Osteoblast (primary cell): ENCODE measurements at regions not wholly inside any gene's neighbourhood (a gene's known extent, or its start where the extent isn't known, plus 50 kb on each side); places are given as distances from the start of the nearest gene placed in this dataset.

Experiments used
- DNase-seq: peaks from one replicate; pipeline ENCODE4 v3.0.0; 2011; ENCODE audit warnings: low spot score, mixed read lengths; ENCODE audit not compliant: insufficient read length; ENCODE audit errors: missing footprints
- H2AFZ ChIP-seq: 2 replicates; pipeline ENCODE4 v1.6.0; 2011; ENCODE audit warnings: mild to moderate bottlenecking, low read length
- H3K27ac ChIP-seq: 2 replicates; pipeline ENCODE4 v1.5.1; 2011; ENCODE audit warnings: mild to moderate bottlenecking, low read depth, low read length, moderate library complexity
- H3K27me3 ChIP-seq: 2 replicates; pipeline ENCODE4 v1.6.0; 2012; ENCODE audit warnings: mild to moderate bottlenecking, control low read depth, inconsistent platforms, low read length, moderate library complexity; ENCODE audit not compliant: insufficient read depth
- H3K36me3 ChIP-seq: 2 replicates; pipeline ENCODE4 v1.5.1; 2011; ENCODE audit warnings: mild to moderate bottlenecking, low read length, control low read depth, moderate library complexity; ENCODE audit not compliant: insufficient read depth
- H3K4me1 ChIP-seq: 2 replicates; pipeline ENCODE4 v1.5.1; 2011; ENCODE audit warnings: mild to moderate bottlenecking, low read length, control low read depth, moderate library complexity; ENCODE audit not compliant: insufficient read depth
- H3K4me2 ChIP-seq: 2 replicates; pipeline ENCODE4 v1.6.0; 2011; ENCODE audit warnings: mild to moderate bottlenecking, low read length; ENCODE audit not compliant: insufficient read depth
- H3K4me3 ChIP-seq: fragments of 200-600 bp; sonication (generic); 3 replicates; pipeline ENCODE4 v1.5.1; 2012; ENCODE audit warnings: mild to moderate bottlenecking, low read length, inconsistent platforms; ENCODE audit not compliant: insufficient read depth
- H3K79me2 ChIP-seq: 2 replicates; pipeline ENCODE4 v1.6.0; 2012; ENCODE audit warnings: mild to moderate bottlenecking, low read length, control low read depth, inconsistent platforms; ENCODE audit not compliant: insufficient read depth
- H3K9me3 ChIP-seq: 2 replicates; pipeline ENCODE4 v1.5.1; 2011; ENCODE audit warnings: low read depth, low read length, control low read depth
- H4K20me1 ChIP-seq: 2 replicates; pipeline ENCODE4 v1.6.0; 2012; ENCODE audit warnings: mild to moderate bottlenecking, low read length, control low read depth; ENCODE audit not compliant: insufficient read depth
- CTCF ChIP-seq: IDR thresholded peaks from 2 replicates; pipeline ENCODE4 v1.5.1; 2011; ENCODE audit warnings: mild to moderate bottlenecking, low read depth, low read length, moderate library complexity; ENCODE audit errors: extremely low read depth

DNA sequence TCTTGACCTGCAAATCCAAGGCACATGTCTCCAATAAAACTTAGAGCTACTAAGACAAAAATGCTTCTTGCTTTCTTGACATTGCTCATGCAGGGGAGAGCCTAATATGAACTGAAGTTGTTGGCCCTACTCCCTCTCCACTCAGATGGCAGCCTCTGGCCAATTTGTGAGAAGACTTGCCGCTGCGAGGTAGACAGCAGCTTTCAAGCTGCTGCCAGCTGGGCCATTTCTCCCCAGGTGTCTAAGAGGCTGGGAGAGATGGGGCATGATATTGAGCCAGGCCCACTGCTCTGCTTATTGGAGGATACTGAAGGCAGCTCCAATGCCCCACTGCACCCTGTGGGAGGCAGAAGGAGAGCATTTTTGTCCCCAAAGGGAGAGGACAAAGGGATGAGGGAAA is 380.5 kb downstream of the RASEF start:
- Histone ChIP-seq H4K20me1 (no peaks in the 10 kb centered on the region), H3K79me2 (no peaks in the 10 kb centered on the region), H3K4me1 (no peaks in the 10 kb centered on the region), H2AFZ (no peak overlapping the region), H3K27ac (no peak overlapping the region), H3K4me2 (no peak overlapping the region), H3K27me3 (no peaks in the 10 kb centered on the region), H3K9me3 (no peaks in the 10 kb centered on the region), H3K36me3 (no peaks in the 10 kb centered on the region), H3K4me3 (no peak overlapping the region)
- TF ChIP-seq CTCF, result no peak
- no peak for DNase-seq

- H3K4me3 ChIP-seq, result no peak overlapping the region
- no peak for TF ChIP-seq CTCF
- H3K27ac ChIP-seq, result no peak overlapping the region
- H3K36me3 ChIP-seq, result no peaks in the 10 kb centered on the region
- H3K27me3 ChIP-seq, result no peaks in the 10 kb centered on the region
- no peak overlapping the region for H2AFZ ChIP-seq
- H4K20me1 ChIP-seq, result no peaks in the 10 kb centered on the region
- H3K79me2 ChIP-seq, result no peaks in the 10 kb centered on the region
- no peaks in the 10 kb centered on the region for H3K4me1 ChIP-seq
- H3K9me3 ChIP-seq, result peaks cover 3% of the 10 kb centered on the region
- DNase-seq, result no peak
- H3K4me2 ChIP-seq, result no peak overlapping the region
These were observed 367.2 kb downstream of the RASEF start for GRCh38 chr9:82695704-82696103.

GRCh38 chr9:82706786-82707185 is 356.2 kb downstream of the RASEF start:
- Histone ChIP-seq H3K27me3 (no peaks in the 10 kb centered on the region), H3K9me3 (no peaks in the 10 kb centered on the region), H4K20me1 (no peaks in the 10 kb centered on the region), H2AFZ (no peak overlapping the region), H3K4me1 (no peaks in the 10 kb centered on the region), H3K79me2 (no peaks in the 10 kb centered on the region), H3K36me3 (no peaks in the 10 kb centered on the region), H3K4me2 (no peak overlapping the region), H3K27ac (no peak overlapping the region), H3K4me3 (no peak overlapping the region)
- no peak for DNase-seq
- TF ChIP-seq CTCF, result no peak

GRCh38 chr9:82716821-82717220 is 346.1 kb downstream of the RASEF start:
- Histone ChIP-seq H3K27ac (no peak overlapping the region), H4K20me1 (no peaks in the 10 kb centered on the region), H3K9me3 (no peaks in the 10 kb centered on the region), H3K27me3 (no peaks in the 10 kb centered on the region), H3K79me2 (no peaks in the 10 kb centered on the region), H3K36me3 (no peaks in the 10 kb centered on the region), H3K4me1 (no peaks in the 10 kb centered on the region), H3K4me3 (no peak overlapping the region), H2AFZ (no peak overlapping the region), H3K4me2 (no peak overlapping the region)
- TF ChIP-seq CTCF, result no peak
- DNase-seq, result no peak
